GM12878 (cell line): ENCODE measurements at regions not wholly inside any gene's neighbourhood (a gene's known extent, or its start where the extent isn't known, plus 50 kb on each side); places are given as distances from the start of the nearest gene placed in this dataset.

Experiments
- ATAC-seq: fragments of 200-7000 bp; cut with Tn5 transposase; 3 replicates; pipeline ENCODE4 v1.9.1; 2020; ENCODE audit warnings: mild to moderate bottlenecking, moderate library complexity
- BruUV-seq: library from RNA; stranded (reverse); fragments of 400-500 nt; replicated peaks from 2 replicates; lab custom pipeline; 2021; lab: Mats Ljungman, UMichigan
- CTCF ChIA-PET: fragments of 300-600 bp; sonication (Branson Sonifier 250); formaldehyde crosslinking; extraction: SDS; loops from one replicate; lab custom pipeline; 2021; ENCODE audit warnings: inconsistent platforms; lab: Yijun Ruan, JAX
- POLR2A ChIA-PET: fragments of 350-600 bp; formaldehyde crosslinking; extraction: SDS; loops from one replicate; lab custom pipeline; 2021; ENCODE audit warnings: inconsistent platforms; lab: Charles Lee
- RAD21 ChIA-PET: fragments of 300-600 bp; sonication (Branson Sonifier 250); formaldehyde crosslinking; loops from one replicate; lab custom pipeline; 2023; ENCODE audit warnings: antibody characterized with exemption; ENCODE audit not compliant: unreplicated experiment; lab: Charles Lee
- SMC1A ChIA-PET: fragments of 300-600 bp; sonication (Branson Sonifier 250); formaldehyde crosslinking; loops from one replicate; lab custom pipeline; 2023; ENCODE audit not compliant: unreplicated experiment, uncharacterized antibody; lab: Charles Lee
- DNase-seq: peaks from one replicate; pipeline ENCODE4 v3.0.0-alpha.2; 2011; ENCODE audit warnings: low read depth, low spot score
- FAIRE-seq: peaks from 3 replicates; lab custom pipeline; 2011; peaks lifted over from hg19 to GRCh38; lab: Jason Lieb, UNC
- H2AFZ ChIP-seq: 2 replicates; pipeline ENCODE4 v1.6.0; 2011; ENCODE audit warnings: low read depth, low read length, control low read depth; ENCODE audit not compliant: control insufficient read depth
- H3K27ac ChIP-seq: 2 replicates; pipeline ENCODE4 v1.5.1; 2011; ENCODE audit warnings: control low read depth; ENCODE audit not compliant: control insufficient read depth, insufficient read depth
- H3K27me3 ChIP-seq, 2 experiments: replicated peaks in 1 of 2; 2 replicates each; pipeline versions ENCODE4 v1.6.0 to v1.6.1; 2011; ENCODE audit warnings: low read length in 1 of 2; ENCODE audit not compliant: control insufficient read depth in 2 of 2, insufficient read depth in 2 of 2
- H3K36me3 ChIP-seq, 2 experiments: 2 replicates each; pipeline ENCODE4 v1.5.1; 2011; ENCODE audit warnings: low read length in 1 of 2; ENCODE audit not compliant: control insufficient read depth in 2 of 2, insufficient read depth in 2 of 2
- H3K4me1 ChIP-seq: 2 replicates; pipeline ENCODE4 v1.6.1; 2011; ENCODE audit warnings: mild to moderate bottlenecking, low read length, moderate library complexity, mixed read lengths; ENCODE audit not compliant: control insufficient read depth, insufficient read depth
- H3K4me2 ChIP-seq: 2 replicates; pipeline ENCODE4 v1.6.0; 2011; ENCODE audit warnings: control low read depth; ENCODE audit not compliant: control insufficient read depth, insufficient read depth
- H3K4me3 ChIP-seq: fragments of 200-600 bp; sonication (generic); 2 replicates; pipeline ENCODE4 v1.5.1; 2016
- H3K79me2 ChIP-seq: 2 replicates; pipeline ENCODE4 v1.6.0; 2011; ENCODE audit warnings: low read length; ENCODE audit not compliant: control insufficient read depth, insufficient read depth
- H3K9ac ChIP-seq: 2 replicates; pipeline ENCODE4 v1.8.0; 2011; ENCODE audit warnings: low read length, control low read depth, mixed read lengths; ENCODE audit not compliant: control insufficient read depth, insufficient read depth
- H3K9me3 ChIP-seq: replicated peaks from 3 replicates; pipeline ENCODE4 v1.5.1; 2011; ENCODE audit warnings: mild to moderate bottlenecking, low read length; ENCODE audit not compliant: control insufficient read depth, insufficient read depth
- H4K20me1 ChIP-seq: 2 replicates; pipeline ENCODE4 v1.6.0; 2011; ENCODE audit not compliant: control insufficient read depth, insufficient read depth
- E4F1 ChIP-seq: fragments of 450-650 bp; IDR thresholded peaks from 2 replicates; pipeline ENCODE4 v1.6.1; 2018; ENCODE audit warnings: borderline replicate concordance, mild to moderate bottlenecking; ENCODE audit not compliant: partially characterized antibody
- GABPA ChIP-seq: IDR thresholded peaks from 2 replicates; pipeline ENCODE4 v1.6.1; 2014; ENCODE audit warnings: antibody characterized with exemption, low read depth, mild to moderate bottlenecking, inconsistent platforms
- HDAC2 ChIP-seq: fragments of 200-600 bp; sonication (generic); IDR thresholded peaks from 2 replicates; pipeline ENCODE4 v1.6.1; 2017
- PAX5 ChIP-seq: IDR thresholded peaks from 2 replicates; pipeline ENCODE4 v1.6.1; 2011; ENCODE audit warnings: low read depth, low read length, borderline replicate concordance
- TCF7 ChIP-seq: IDR thresholded peaks from 2 replicates; pipeline ENCODE4 v1.6.1; 2014; ENCODE audit warnings: antibody characterized with exemption, borderline replicate concordance
- ZNF217 ChIP-seq: fragments of 450-650 bp; IDR thresholded peaks from 2 replicates; pipeline ENCODE4 v1.6.1; 2017; ENCODE audit warnings: antibody characterized with exemption, mild to moderate bottlenecking
- WGBS: methylation state at CpG from one replicate; pipeline ENCODE4 v1.1.6; 2016; ENCODE audit warnings: low lambda C conversion rate; ENCODE audit not compliant: insufficient replicate concordance, insufficient coverage; ENCODE audit errors: missing lambda C conversion rate; 5-methylcytosine and 5-hydroxymethylcytosine counted together
- in situ Hi-C: fragments of 300-500 bp; cut with MboI; formaldehyde crosslinking; loops from 9 replicates; pipeline ENCODE4 v1.14.3; 2018; ENCODE audit warnings: mixed read lengths
- intact Hi-C: fragments of 100-400 bp; cut with micrococcal nuclease; formaldehyde crosslinking; loops from one replicate; pipeline ENCODE4 v1.14.2; 2022; ENCODE audit not compliant: unreplicated experiment
- TF ChIP-seq, protein P1 (sequence below): fragments of 450-650 bp; IDR thresholded peaks from 2 replicates; pipeline ENCODE4 v1.6.1; 2017; ENCODE audit warnings: mild to moderate bottlenecking, moderate library complexity

GRCh38 chr21:17429936-17430335 lies 82.9 kb upstream of the CXADR start:
- H3K79me2 ChIP-seq, result no peaks in the 10 kb centered on the region
- H3K4me2 ChIP-seq, result no peak overlapping the region
- no peaks in the 10 kb centered on the region for H3K27me3 ChIP-seq
- in situ Hi-C loops, result no loop called here
- H3K27ac ChIP-seq, result no peak overlapping the region
- ChIA-PET POLR2A (no interaction called here), CTCF (no interaction called here), SMC1A (no interaction called here), RAD21 (no interaction called here)
- H3K36me3 ChIP-seq, result no peaks in the 10 kb centered on the region
- DNase-seq (no peak), ATAC-seq (no peak), FAIRE-seq (no peak)
- 64% methylated on average over 3 of the region's 3 CpGs for WGBS
- H3K4me3 ChIP-seq, result no peak overlapping the region
- intact Hi-C loops, result no loop called here
- H2AFZ ChIP-seq, result no peak overlapping the region
- TF ChIP-seq PAX5, result no peak
- H3K4me1 ChIP-seq, result peaks cover 11% of the 10 kb centered on the region
- no peak overlapping the region for H3K9ac ChIP-seq
- H4K20me1 ChIP-seq, result no peaks in the 10 kb centered on the region
- H3K9me3 ChIP-seq, result no peaks in the 10 kb centered on the region; the same call in 1 of the 3 replicates
- BruUV-seq, result no TSS peak

DNA sequence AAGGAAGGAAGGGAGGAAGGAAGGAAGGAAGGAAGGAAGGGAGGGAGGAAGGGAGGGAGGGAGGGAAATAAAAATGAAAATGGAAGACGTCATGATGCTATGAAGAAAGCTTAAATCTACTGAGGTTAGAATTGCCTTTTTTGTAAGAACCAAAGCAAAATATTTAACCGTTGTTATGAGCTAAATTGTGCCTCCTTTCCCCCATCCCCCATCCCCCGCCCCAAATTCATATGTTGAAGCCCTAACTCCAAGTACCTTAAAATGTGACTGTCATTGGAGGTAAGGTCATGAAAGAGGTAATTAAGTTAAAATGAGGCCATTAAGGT lies 80.1 kb upstream of the CXADR start:
- H3K27ac ChIP-seq, result no peak overlapping the region
- ChIA-PET CTCF (no interaction called here), POLR2A (no interaction called here), SMC1A (no interaction called here), RAD21 (no interaction called here)
- no peaks in the 10 kb centered on the region for H4K20me1 ChIP-seq
- H3K9me3 ChIP-seq, result no peaks in the 10 kb centered on the region; the same call in 1 of the 3 replicates
- DNase-seq (no peak), ATAC-seq (no peak), FAIRE-seq (no peak)
- TF ChIP-seq TCF7 (no peak), ZNF217 (no peak), E4F1 (no peak), GABPA (no peak), HDAC2 (no peak)
- TF ChIP-seq, protein P1, sequence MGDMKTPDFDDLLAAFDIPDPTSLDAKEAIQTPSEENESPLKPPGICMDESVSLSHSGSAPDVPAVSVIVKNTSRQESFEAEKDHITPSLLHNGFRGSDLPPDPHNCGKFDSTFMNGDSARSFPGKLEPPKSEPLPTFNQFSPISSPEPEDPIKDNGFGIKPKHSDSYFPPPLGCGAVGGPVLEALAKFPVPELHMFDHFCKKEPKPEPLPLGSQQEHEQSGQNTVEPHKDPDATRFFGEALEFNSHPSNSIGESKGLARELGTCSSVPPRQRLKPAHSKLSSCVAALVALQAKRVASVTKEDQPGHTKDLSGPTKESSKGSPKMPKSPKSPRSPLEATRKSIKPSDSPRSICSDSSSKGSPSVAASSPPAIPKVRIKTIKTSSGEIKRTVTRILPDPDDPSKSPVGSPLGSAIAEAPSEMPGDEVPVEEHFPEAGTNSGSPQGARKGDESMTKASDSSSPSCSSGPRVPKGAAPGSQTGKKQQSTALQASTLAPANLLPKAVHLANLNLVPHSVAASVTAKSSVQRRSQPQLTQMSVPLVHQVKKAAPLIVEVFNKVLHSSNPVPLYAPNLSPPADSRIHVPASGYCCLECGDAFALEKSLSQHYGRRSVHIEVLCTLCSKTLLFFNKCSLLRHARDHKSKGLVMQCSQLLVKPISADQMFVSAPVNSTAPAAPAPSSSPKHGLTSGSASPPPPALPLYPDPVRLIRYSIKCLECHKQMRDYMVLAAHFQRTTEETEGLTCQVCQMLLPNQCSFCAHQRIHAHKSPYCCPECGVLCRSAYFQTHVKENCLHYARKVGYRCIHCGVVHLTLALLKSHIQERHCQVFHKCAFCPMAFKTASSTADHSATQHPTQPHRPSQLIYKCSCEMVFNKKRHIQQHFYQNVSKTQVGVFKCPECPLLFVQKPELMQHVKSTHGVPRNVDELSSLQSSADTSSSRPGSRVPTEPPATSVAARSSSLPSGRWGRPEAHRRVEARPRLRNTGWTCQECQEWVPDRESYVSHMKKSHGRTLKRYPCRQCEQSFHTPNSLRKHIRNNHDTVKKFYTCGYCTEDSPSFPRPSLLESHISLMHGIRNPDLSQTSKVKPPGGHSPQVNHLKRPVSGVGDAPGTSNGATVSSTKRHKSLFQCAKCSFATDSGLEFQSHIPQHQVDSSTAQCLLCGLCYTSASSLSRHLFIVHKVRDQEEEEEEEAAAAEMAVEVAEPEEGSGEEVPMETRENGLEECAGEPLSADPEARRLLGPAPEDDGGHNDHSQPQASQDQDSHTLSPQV, result no peak
- H3K4me2 ChIP-seq, result no peak overlapping the region
- H3K79me2 ChIP-seq, result no peaks in the 10 kb centered on the region
- no peak overlapping the region for H2AFZ ChIP-seq
- in situ Hi-C loops (no loop called here), intact Hi-C loops (no loop called here)
- H3K27me3 ChIP-seq, result no peaks in the 10 kb centered on the region
- BruUV-seq, result no TSS peak
- no peak overlapping the region for H3K9ac ChIP-seq
- H3K36me3 ChIP-seq, result no peaks in the 10 kb centered on the region
- H3K4me3 ChIP-seq, result no peak overlapping the region
- 34% methylated on average over 3 of the region's 3 CpGs for WGBS
- H3K4me1 ChIP-seq, result peaks cover 9% of the 10 kb centered on the region
